GM12865 (cell line): ENCODE measurements at regions not wholly inside any gene's neighbourhood (a gene's known extent, or its start where the extent isn't known, plus 50 kb on each side); places are given as distances from the start of the nearest gene placed in this dataset.

Experiments used
- DNase-seq: peaks from one replicate; pipeline ENCODE4 v3.0.0; 2010; ENCODE audit warnings: low read depth
- H3K4me3 ChIP-seq: 2 replicates; pipeline ENCODE4 v1.5.1; 2011; ENCODE audit warnings: mild to moderate bottlenecking, low read depth, low read length, control low read depth
- TF ChIP-seq, protein P1 (sequence below): IDR thresholded peaks from 2 replicates; pipeline ENCODE4 v1.5.1; 2011; ENCODE audit warnings: low read length, control low read depth, low read depth, inconsistent platforms; ENCODE audit not compliant: insufficient read depth; ENCODE audit errors: missing control alignments

DNA sequence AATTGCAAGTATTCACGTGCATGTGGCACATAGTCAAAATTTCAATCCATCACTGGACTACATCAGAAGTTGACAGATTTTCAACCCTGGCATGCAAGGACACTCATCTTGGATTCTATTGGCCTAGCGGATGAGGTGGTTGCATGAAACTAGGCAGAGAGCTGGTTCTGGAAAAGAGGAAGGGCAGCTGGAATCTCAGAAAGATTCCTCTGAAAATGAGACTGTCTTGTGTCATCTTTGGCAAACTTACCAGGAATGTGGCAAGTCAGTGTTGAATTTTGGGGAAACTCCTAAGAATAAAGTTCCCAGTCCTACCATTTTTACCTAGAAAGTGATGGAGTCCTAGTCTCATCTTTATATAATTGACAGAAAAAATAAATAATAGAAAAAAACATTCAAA, 384.3 kb upstream of the NR2F2 start:
- H3K4me3 ChIP-seq, result no peak overlapping the region
- no peak for DNase-seq
- TF ChIP-seq, protein P1, sequence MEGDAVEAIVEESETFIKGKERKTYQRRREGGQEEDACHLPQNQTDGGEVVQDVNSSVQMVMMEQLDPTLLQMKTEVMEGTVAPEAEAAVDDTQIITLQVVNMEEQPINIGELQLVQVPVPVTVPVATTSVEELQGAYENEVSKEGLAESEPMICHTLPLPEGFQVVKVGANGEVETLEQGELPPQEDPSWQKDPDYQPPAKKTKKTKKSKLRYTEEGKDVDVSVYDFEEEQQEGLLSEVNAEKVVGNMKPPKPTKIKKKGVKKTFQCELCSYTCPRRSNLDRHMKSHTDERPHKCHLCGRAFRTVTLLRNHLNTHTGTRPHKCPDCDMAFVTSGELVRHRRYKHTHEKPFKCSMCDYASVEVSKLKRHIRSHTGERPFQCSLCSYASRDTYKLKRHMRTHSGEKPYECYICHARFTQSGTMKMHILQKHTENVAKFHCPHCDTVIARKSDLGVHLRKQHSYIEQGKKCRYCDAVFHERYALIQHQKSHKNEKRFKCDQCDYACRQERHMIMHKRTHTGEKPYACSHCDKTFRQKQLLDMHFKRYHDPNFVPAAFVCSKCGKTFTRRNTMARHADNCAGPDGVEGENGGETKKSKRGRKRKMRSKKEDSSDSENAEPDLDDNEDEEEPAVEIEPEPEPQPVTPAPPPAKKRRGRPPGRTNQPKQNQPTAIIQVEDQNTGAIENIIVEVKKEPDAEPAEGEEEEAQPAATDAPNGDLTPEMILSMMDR, result no peak

DNA sequence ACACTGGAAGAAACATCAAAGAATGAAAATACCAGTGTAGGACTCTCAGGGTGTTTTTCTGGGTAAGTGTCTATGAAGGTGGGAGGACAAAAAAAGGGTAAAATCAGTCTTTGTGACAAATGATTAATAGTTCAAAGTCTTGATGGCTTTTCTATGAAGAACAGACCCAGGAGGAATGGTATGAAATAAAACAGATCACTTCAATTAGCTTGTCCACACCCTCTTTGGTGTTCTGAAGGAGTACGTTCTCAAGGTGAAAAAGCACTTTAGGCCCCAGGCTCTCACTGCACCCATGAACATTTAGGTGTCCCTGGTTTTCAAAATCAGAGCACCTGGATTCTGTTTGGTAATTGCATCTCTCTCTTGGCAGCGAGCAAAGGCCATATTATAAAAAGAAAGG, 383.6 kb upstream of the NR2F2 start:
- no peak overlapping the region for H3K4me3 ChIP-seq
- DNase-seq, result no peak
- TF ChIP-seq, protein P1, result no peak

DNA sequence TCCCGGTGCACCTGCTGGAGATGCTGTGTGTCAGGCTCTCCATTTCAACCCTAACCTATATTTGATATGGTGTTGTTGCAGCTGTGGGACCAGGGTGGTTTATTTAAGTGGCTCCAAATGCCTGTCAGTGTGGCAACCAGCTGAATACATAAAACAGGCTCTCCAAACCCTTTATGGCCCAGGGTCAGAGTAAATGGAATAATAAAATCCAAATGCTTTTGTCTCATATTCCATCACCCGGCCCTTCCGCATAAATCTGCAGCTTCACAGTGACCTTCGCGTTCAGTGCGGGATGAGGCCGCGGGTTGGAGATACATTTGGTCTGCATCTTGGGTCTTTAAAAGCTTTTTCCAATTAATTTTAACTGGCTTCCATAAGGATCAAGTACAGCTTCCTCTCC, 382.1 kb upstream of the NR2F2 start:
- DNase-seq, result no peak
- TF ChIP-seq, protein P1, result no peak
- H3K4me3 ChIP-seq, result no peak overlapping the region

DNA sequence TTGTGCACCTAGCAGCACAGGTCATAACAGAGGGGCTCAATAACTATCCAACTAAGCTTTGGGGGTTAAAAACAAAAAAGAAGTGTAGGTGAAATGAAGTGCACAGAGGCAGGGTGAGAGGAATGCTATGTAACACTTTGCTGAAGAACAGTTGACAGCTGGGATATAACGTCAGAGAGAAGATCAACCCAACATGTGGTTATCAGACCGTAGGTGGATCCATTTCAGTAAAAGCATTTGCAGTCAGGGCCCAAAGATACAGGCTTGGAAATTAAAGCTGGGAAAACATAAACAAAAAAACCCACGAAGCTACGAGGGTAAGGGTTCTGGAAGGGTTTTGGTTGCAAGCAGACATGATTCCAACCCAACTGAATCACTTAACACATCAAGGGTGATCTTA, 377.5 kb upstream of the NR2F2 start:
- no peak overlapping the region for H3K4me3 ChIP-seq
- DNase-seq, result no peak
- TF ChIP-seq, protein P1, result no peak

DNA sequence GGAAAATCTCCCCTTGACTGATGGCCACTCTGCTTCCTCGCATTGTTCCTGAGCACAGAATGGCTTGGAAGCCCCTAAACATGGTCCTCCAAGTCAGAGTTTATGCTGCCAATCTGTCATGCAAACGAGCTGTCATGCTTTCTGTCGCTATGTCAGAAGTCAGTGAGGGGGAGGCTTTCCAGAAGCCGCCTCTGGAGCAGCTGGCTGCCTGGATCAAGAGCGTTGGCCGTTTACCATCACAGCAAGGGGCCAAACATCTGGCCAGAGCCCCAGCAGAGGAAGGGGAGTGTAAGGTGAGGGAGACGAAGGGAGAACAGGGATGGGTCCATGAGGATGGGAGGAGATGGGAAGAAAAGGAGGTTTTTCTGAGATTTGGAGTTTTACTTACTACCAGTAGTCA, 372.6 kb upstream of the NR2F2 start:
- no peak overlapping the region for H3K4me3 ChIP-seq
- TF ChIP-seq, protein P1, result no peak
- DNase-seq, result no peak

DNA sequence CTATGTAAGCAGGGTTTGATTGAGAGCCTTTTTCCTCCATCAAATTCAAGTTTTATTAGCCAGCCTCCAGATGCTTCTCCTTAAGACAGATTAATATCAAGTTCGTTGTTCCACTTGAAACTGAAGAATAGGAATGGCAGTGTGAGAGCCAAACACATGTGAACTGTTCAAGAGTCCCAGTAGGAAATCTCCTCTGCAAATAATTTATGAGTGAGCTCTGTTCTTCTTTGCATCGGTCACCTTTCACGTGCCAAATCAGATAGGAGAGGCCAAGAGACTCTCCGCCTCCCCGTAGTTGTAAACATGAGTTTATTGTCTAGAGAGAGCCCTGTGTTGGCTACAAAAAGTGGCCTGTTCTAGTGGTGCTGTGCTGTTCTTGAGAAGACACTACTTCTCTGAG, 372.1 kb upstream of the NR2F2 start:
- no peak overlapping the region for H3K4me3 ChIP-seq
- DNase-seq, result no peak
- TF ChIP-seq, protein P1, result no peak

DNA sequence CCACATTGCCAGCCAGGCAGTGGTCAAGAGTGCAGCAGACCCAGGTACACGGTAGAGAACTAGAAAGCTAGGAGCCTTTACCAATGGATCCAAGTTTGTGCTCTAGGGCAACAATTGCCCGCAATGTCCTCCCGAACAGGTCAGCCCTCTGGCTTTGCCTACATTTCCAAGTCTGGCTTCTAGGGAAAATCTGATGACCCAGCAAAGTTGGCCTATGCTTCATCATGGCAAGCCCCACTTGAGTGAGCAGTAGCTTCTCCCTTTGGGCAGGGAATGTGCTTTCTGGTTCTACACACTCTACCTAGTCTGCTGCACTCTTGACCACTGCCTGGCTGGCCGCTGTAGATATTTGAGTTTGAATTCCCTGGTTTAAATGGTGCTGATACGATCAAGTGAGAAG, 361.6 kb upstream of the NR2F2 start:
- no peak for DNase-seq
- no peak overlapping the region for H3K4me3 ChIP-seq
- TF ChIP-seq, protein P1, result no peak
